GM03348 (cell line): ENCODE measurements at regions not wholly inside any gene's neighbourhood (a gene's known extent, or its start where the extent isn't known, plus 50 kb on each side); places are given as distances from the start of the nearest gene placed in this dataset.

Experiments
- DNase-seq: peaks from one replicate; pipeline ENCODE4 v3.0.0; 2012; ENCODE audit warnings: low spot score

DNA sequence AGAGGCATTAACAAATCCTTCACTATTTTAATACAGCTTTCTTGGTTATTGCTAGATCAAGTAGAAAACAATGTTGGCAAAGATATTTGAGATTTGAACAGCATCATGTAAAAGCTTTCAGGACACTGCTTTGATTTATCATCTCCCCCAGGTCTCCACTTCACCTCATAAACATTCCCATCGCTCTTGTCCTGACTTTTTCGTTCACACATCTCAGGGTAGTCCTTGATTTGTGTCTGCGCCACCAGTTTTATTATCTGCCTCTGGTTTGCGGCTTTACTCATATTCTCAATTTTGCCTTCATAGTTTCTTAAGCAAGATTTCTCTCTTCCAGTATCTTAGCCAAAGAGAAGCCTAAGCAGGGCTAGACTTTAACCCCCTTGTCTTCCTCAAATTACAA, 63.5 kb upstream of the ROR1 start:
- no peak for DNase-seq

DNA sequence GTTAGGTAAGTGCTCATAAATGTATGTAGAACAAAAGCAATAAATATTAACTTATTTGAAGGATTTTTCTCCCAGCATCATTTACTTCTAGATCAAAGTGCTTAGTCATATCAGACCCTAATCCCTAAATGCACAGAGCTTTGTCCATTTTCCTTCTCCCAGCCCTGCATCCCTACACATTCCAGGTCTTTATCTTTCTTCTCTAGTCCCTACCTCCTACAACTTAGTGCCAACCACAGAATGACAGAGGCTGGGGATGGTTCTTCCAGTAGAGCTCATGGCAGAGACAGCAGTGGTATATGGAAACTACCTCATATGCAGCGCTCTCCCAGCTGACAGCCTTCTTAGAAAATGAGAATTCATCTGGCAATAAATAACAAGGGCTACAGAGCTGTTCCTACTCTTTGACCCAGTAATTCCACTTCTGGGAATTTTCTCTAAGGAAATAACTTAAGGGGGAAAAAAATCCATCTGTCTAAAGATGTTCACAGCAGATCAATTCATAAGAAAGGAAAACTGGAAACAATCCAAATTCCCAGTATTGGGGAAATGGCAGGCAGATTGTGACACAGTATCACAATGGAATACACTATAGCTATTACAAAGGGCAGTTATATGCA, 62.9 kb upstream of the ROR1 start:
- no peak for DNase-seq

DNA sequence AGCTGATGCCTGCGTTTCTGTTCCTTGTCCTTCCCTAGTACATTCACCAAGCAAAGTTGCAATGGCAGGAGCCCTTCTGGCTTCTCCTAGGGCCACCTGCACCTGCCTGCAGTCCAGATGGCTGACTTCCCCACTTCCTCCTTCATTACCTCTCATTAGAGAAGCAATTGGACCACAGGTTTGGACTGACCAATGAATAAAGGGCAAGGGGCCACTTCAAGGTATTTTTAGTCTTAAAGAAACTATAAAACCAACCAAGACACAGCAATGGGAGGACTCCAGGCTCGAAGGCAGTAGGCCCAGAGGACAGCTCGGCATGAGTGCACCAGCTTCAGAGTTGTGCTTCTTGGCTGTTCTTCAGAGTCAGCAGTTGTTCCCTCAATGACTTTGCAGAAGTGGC, 60.8 kb upstream of the ROR1 start:
- no peak for DNase-seq

DNA sequence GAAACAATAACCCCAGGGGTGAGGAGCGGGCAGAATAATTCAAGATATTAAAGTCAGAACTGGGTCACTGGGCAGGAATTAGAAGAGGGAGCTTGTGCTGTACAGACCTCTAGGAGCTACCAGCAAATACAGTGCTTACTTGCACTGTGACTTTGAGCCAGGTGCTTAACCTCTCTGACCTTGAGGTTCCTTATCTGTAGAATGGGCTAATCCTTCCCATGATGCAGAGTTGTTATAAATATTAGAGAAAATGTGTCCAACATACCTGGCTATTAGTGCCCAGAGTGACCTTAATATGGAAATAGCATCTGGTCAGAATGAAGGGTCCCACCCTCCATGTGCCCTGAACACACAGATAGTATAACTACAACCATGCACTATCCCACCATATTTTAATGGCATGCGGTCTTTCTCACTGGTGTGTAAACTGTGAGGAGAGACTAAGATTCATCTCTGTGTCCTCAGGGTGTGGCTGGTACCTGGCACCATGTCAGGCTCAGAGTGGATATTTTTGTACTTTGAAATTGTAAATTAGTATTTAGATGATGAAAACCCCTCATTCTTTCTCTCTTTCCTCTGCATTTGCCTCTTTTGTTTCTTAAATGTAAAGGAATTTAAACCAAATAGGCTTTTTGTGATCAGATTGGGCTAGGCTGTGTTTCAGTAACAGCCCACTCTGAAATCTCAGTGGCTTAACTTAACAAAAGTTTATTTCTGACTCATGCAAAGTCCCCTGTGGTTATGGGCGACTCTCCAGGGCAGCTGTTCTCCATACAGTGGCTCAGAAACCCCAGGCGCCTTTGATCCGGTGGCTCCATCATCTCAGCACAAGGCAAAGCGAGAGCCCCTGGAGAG, 60.0 kb upstream of the ROR1 start:
- peak; percentile 83 for DNase-seq

DNA sequence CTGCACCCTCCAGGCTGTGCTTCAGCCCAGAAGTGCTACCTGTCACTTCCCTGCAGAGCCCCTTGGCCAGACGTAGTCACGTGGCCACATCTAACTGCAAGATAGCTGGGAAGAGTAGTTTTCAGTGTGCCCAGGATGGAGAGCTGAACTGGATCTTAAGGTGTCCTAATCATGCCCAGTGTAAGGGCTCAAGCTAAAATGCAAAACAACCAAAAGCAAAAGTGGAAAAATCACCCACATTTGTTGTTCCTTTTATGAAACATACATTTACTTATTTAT, 59.4 kb upstream of the ROR1 start:
- no peak for DNase-seq

DNA sequence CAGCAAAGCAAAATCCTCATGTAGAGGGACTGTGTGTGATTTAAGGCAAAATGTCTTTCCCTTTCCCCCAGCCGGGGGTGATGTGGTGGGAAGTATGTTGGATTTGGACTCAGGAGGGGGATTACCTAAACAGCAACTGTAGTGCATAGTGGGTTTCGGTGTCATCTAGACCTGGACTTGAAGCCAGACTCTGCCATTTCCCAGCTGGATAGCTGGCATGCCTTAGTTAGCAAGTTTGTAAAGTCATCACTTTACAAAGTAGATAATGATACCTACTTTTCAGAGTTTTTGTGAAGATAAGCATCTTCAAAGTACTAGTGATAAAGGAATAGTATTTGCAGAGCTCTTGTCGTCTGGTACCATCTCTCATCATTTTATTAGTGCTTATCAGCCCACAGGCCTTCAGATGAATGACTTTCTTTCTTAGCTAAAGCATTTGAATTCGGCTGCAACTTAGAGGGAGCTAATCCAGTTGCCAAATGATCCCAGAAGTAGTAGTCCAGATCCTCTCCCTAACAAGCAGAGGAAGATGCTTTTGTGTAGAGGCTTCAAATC, 56.2 kb upstream of the ROR1 start:
- no peak for DNase-seq

DNA sequence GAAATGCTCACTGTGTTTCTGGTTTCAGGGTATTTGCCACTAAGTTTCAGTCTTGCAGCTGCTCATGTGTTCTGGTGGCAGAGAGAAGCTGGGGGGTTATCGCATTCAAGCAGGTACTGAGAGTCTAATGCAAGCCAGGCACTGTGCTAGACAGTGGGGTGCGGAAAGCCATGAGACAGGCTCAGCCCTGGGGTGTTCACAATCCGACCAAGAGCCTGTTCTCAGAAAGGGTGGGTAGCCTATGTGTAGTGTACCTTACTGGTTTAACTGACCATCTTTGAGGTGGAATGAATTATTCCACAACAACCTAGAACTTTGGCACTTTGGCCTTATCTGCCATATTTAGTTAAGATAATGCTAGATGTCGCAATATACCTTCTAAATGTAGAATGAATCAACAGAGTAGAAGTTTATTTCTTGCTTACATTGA, 55.3 kb upstream of the ROR1 start:
- DNase-seq = no peak

DNA sequence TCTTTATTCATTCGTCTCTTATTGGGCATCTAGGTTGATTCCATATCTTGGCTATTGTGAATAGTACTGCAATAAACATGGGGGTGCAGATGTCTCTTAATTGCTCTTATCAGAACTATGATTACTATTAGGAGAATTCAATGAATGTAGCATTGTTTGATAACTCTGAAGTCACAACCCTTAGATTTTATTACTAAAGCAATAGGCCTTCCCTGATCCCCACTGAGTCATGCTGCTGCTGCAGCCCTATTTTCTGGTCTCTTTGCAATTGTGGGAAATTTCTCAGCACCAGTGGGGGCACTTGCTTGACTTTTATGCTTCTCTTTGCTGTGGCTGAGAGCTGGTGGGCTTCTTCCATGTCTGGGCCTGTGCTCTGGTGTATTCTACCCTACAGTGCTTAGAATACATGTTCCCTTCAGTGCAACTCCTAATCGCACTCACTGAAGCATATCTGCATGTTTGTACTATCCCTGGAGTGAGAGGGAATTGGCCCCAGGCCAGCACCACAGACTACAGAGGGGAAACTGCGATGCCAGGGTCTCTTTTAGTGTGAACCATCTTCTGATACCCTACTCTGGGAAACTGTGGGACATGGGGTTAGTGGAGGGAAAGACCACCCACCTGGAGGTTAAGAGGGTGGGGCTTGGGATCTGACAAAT, 52.2 kb upstream of the ROR1 start:
- peak; percentile 31 for DNase-seq

DNA sequence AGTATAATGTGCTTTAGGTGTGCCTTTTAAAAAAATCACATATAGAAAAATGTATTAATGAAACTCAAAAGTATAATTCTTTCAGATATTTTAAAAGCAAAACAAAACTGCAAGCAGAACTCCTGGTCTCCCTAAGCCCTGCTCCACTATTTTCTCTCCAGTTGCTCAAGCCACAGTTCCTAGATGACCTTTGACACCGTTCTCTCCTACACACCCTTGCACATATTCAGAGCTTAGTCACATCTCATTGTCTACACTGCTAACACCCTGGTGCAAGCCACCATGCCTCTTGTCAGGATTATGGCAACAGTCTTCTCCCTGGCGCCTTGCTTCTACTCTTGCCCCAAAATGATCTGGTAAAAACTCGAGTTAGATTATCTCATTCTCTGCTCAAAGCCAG, 50.2 kb upstream of the ROR1 start:
- DNase-seq = no peak
